Fibroblast of the aortic adventitia (primary cell): ENCODE measurements at regions not wholly inside any gene's neighbourhood (a gene's known extent, or its start where the extent isn't known, plus 50 kb on each side); places are given as distances from the start of the nearest gene placed in this dataset.
"Not testable (repeated sequence)": the region's sequence is repeated elsewhere in the genome, so short reads cannot be mapped to it uniquely, and the experiment has no call there.

Experiments used
- DNase-seq: peaks from one replicate; pipeline ENCODE4 v3.0.0-alpha.2; 2010; ENCODE audit warnings: low read depth
- H3K4me3 ChIP-seq: 2 replicates; pipeline ENCODE4 v1.5.1; 2011; ENCODE audit warnings: low read depth, mild to moderate bottlenecking, control low read depth, low read length, moderate library complexity
- TF ChIP-seq, protein P1 (sequence below): IDR thresholded peaks from 2 replicates; pipeline ENCODE4 v1.5.1; 2011; ENCODE audit warnings: mild to moderate bottlenecking, low read length, control low read depth, inconsistent platforms; ENCODE audit not compliant: insufficient read depth

DNA sequence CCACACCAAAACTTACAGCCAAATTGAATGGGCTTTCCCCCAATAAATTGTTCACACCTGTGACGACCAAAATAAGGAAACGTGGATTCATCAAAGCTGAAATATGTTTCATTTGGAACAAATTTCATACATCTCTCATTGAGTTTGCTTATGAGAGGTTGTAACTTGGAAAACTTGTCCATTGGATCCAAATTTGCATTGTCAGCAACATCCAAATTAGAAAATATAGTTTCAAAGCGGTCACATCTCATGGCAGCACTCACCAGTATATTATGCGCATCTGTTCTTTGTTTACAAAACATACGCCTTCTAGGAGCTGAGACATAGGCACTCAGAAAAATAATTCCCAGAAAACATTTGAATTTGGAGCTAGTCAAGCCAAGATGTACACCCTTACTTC is 1028.2 kb upstream of the USP15 start:
- TF ChIP-seq, protein P1, sequence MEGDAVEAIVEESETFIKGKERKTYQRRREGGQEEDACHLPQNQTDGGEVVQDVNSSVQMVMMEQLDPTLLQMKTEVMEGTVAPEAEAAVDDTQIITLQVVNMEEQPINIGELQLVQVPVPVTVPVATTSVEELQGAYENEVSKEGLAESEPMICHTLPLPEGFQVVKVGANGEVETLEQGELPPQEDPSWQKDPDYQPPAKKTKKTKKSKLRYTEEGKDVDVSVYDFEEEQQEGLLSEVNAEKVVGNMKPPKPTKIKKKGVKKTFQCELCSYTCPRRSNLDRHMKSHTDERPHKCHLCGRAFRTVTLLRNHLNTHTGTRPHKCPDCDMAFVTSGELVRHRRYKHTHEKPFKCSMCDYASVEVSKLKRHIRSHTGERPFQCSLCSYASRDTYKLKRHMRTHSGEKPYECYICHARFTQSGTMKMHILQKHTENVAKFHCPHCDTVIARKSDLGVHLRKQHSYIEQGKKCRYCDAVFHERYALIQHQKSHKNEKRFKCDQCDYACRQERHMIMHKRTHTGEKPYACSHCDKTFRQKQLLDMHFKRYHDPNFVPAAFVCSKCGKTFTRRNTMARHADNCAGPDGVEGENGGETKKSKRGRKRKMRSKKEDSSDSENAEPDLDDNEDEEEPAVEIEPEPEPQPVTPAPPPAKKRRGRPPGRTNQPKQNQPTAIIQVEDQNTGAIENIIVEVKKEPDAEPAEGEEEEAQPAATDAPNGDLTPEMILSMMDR, result no peak
- DNase-seq, result no peak
- no peak overlapping the region for H3K4me3 ChIP-seq

DNA sequence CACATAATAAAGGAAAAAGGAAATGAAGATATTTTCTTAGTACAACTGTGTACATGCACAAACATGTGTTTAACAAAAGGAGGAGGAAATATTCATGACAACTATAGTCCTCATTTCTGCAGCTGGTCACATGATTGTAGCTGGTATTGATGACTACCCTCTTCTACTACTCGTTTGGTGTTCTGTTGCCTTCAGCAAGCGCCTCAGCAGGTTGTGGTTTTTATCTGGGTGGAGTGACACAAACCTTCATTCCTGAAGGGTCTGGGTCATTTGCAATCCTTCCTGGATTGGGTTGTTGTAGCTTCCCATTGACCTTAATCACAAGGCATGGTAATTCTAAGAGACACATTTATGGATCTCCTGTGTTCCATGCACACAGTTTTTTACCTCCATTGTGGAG is 1009.9 kb upstream of the USP15 start:
- no peak overlapping the region for H3K4me3 ChIP-seq
- TF ChIP-seq, protein P1, result no peak
- no peak for DNase-seq

DNA sequence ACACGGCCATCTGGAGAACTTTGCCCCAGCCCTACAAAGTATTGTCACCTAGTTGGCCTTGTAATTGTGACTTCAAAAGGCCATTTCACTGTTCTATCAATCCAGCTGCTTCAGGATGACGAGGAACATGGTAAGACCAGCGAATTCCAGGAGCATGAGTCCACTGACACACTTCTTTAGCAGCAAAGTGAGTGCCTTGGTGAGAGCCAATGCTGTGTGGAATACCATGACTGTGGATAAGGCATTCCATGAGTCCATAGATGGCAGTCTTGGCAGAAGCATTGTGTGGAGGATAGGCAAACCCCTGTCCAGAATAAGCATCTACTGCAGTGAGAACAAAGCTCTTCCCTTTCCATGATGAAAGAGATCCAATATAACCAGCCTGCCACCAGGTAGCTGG is 1009.1 kb upstream of the USP15 start:
- TF ChIP-seq, protein P1, result no peak
- H3K4me3 ChIP-seq, result no peak overlapping the region
- no peak for DNase-seq

DNA sequence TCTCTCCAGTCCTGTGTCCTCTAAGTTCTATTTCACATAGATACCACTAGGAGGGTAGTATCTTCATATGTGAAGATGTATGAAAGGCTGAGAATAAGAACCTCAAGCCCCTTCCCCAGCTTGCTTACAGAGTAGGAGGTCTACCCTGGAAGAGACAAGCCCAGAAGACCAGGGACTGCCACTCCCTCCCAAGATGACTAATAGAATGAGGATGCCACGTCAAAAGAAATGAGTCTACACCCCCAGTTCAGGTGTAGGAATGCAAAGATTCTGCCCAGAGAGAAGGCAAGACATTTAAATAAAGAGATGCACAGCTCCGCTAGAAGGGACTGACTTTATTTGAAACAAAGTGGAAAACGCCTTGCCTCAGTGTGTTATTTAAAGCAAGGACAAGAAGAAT is 1006.0 kb upstream of the USP15 start:
- TF ChIP-seq, protein P1, result no peak
- no peak overlapping the region for H3K4me3 ChIP-seq
- DNase-seq, result no peak

DNA sequence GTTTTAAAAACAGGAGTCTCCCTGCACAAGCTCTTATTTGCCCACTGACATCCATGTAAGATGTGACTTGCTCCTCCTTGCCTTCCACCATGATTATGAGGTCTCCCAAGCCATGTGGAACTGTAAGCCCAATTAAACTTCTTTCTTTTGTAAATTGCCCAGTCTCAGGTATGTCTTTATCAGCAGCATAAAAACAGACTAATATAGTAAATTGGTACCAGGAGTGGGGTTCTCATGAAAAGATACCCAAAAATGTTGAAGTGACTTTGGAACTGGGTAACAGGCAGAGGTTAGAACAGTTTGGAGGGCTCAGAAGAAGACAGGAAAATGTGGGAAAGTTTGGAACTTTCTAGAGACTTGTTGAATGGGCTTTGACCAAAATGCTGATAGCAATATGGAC is 995.9 kb upstream of the USP15 start:
- not testable (repeated sequence) for H3K4me3 ChIP-seq, DNase-seq

DNA sequence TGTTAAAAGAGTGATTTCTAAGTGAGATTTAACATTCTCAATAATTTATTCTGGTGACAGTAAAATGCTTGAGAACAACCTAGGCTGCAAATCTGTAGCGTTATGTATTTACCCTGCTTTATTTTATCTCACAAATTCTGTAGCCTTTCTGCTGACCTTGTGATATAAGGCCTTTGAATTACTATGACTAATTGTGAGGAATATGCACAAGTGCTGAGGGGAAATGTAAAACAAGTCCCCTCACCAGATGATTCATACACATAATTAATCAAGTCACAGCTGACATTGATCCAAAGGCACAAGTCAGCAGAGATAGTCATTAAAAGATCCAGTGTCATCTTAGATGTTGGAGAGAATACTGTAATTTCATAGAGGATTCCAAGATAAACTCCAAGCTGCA is 992.7 kb upstream of the USP15 start:
- TF ChIP-seq, protein P1, result no peak
- no peak for DNase-seq
- no peak overlapping the region for H3K4me3 ChIP-seq

DNA sequence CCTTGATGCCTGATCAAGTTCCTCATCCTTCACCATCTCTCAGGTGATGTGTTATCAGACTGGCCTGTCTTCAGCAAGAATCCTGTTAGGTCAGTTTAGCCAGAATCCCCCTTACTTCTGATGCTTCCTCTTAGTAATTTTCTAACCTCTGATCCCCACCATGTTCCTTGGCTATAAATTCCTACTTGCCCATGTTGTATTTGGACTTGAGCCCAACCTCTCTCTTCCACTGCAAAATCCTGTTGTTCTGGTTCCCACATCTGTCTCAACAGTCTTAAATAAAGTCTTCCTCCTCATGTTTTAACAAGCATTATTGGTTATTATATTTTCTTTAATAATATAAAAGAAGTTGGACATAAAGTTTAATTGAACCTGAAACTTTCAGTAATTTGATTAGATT is 987.8 kb upstream of the USP15 start:
- DNase-seq, result no peak
- TF ChIP-seq, protein P1, result no peak
- H3K4me3 ChIP-seq, result no peak overlapping the region
